HepG2 (cell line): ENCODE measurements at regions not wholly inside any gene's neighbourhood (a gene's known extent, or its start where the extent isn't known, plus 50 kb on each side); places are given as distances from the start of the nearest gene placed in this dataset.

Source experiments
- ATAC-seq: fragments of 200-7000 bp; cut with Tn5 transposase; 3 replicates; pipeline ENCODE4 v1.9.1; 2020; ENCODE audit warnings: mild to moderate bottlenecking, moderate library complexity
- BruUV-seq: library from RNA; stranded (reverse); fragments of 400-500 nt; replicated peaks from 2 replicates; lab custom pipeline; 2021; lab: Mats Ljungman, UMichigan
- CTCF ChIA-PET: fragments of 300-600 bp; formaldehyde crosslinking; extraction: SDS; loops from one replicate; lab custom pipeline; 2021; ENCODE audit warnings: low total read pairs, inconsistent platforms, low intra/inter-chr PET ratio; lab: Yijun Ruan, JAX
- POLR2A ChIA-PET: fragments of 350-600 bp; sonication (Branson Sonifier 250); formaldehyde crosslinking; loops from one replicate; lab custom pipeline; 2020; ENCODE audit warnings: antibody characterized with exemption, inconsistent platforms; lab: Yijun Ruan, JAX
- DNase-seq: peaks from one replicate; pipeline ENCODE4 v3.0.0-alpha.2; 2015; ENCODE audit warnings: low spot score
- FAIRE-seq: peaks from 3 replicates; lab custom pipeline; 2011; peaks lifted over from hg19 to GRCh38; lab: Jason Lieb, UNC
- H2AFZ ChIP-seq: one replicate; pipeline ENCODE4 v1.6.1; 2011; ENCODE audit warnings: low read length, inconsistent platforms
- H3K27ac ChIP-seq: fragments of 300-600 bp; 3 replicates; pipeline ENCODE4 v1.8.0; 2011; ENCODE audit warnings: mixed run types, mild to moderate bottlenecking, mixed read lengths, low read length, inconsistent platforms; ENCODE audit not compliant: insufficient read depth; ENCODE audit errors: extremely low read length
- H3K27me3 ChIP-seq, 2 experiments: fragments of 200-600 bp in 1 of 2; 2 replicates in 1 of 2; 3 replicates in 1 of 2; pipeline versions ENCODE4 v1.6.0 to v1.8.0; 2011; ENCODE audit warnings: low read length in 2 of 2, mild to moderate bottlenecking in 2 of 2, moderate library complexity in 2 of 2, inconsistent platforms in 1 of 2; ENCODE audit not compliant: insufficient read depth in 2 of 2, control insufficient read depth in 1 of 2
- H3K36me3 ChIP-seq, 2 experiments: fragments of 200-600 bp in 1 of 2; replicated peaks in 1 of 2; 2 replicates in 1 of 2; 3 replicates in 1 of 2; pipeline versions ENCODE4 v1.5.1 to v1.8.0; 2011; ENCODE audit warnings: low read length in 2 of 2, inconsistent platforms in 1 of 2; ENCODE audit not compliant: insufficient read depth in 2 of 2, control insufficient read depth in 1 of 2
- H3K4me1 ChIP-seq: 2 replicates; pipeline ENCODE4 v1.5.1; 2012; ENCODE audit warnings: low read length, inconsistent platforms; ENCODE audit not compliant: insufficient read depth
- H3K4me2 ChIP-seq: 2 replicates; pipeline ENCODE4 v1.6.0; 2011; ENCODE audit warnings: low read depth, low read length, inconsistent platforms
- H3K4me3 ChIP-seq, 3 experiments: fragments of 200-600 bp in 1 of 3; sonication (generic), shearing (Covaris generic) in 1 of 3; replicated peaks in 1 of 3; 2 replicates each; pipeline ENCODE4 v1.5.1; 2011 to 2016; ENCODE audit warnings: low read length in 3 of 3, inconsistent platforms in 2 of 3, low read depth in 2 of 3, mild to moderate bottlenecking in 2 of 3, control low read depth in 1 of 3, mixed read lengths in 1 of 3; ENCODE audit not compliant: insufficient read depth in 1 of 3
- H3K79me2 ChIP-seq: one replicate; pipeline ENCODE4 v1.6.1; 2011; ENCODE audit warnings: low read length, inconsistent platforms; ENCODE audit not compliant: insufficient read depth
- H3K9ac ChIP-seq: 2 replicates; pipeline ENCODE4 v1.6.0; 2011; ENCODE audit warnings: mild to moderate bottlenecking, low read depth, low read length, inconsistent platforms; ENCODE audit not compliant: insufficient read depth
- H3K9me3 ChIP-seq: 2 replicates; pipeline ENCODE4 v1.5.1; 2012; ENCODE audit warnings: mild to moderate bottlenecking, low read length
- H4K20me1 ChIP-seq: 2 replicates; pipeline ENCODE4 v1.6.0; 2011; ENCODE audit warnings: inconsistent platforms, mild to moderate bottlenecking, low read length, moderate library complexity; ENCODE audit not compliant: insufficient read depth
- AKAP8 ChIP-seq: sonication (generic); formaldehyde crosslinking; IDR thresholded peaks from 2 replicates; pipeline ENCODE4 v1.5.1; 2020; ENCODE audit warnings: mild to moderate bottlenecking, missing genetic modification reagents
- ATF4 ChIP-seq, 2 experiments: fragments of 450-650 bp in 1 of 2; sonication (generic) in 1 of 2; formaldehyde crosslinking; IDR thresholded peaks; 2 replicates each; pipeline versions ENCODE4 v1.5.0 to v1.8.0; 2020 to 2022; ENCODE audit warnings: mild to moderate bottlenecking in 1 of 2, missing genetic modification reagents in 1 of 2
- BRD4 ChIP-seq: sonication (generic); formaldehyde crosslinking; IDR thresholded peaks from 2 replicates; pipeline ENCODE4 v1.4.0; 2020; ENCODE audit warnings: missing genetic modification reagents
- DRAP1 ChIP-seq: IDR thresholded peaks from 2 replicates; pipeline ENCODE4 v1.6.1; 2016; ENCODE audit warnings: missing genetic modification reagents, missing compliant biosample characterization
- HES4 ChIP-seq: sonication (generic); formaldehyde crosslinking; IDR thresholded peaks from 2 replicates; pipeline ENCODE4 v1.9.0; 2021; ENCODE audit warnings: mild to moderate bottlenecking, missing genetic modification reagents, borderline replicate concordance
- NR2F2 ChIP-seq: IDR thresholded peaks from 2 replicates; pipeline ENCODE4 v1.6.1; 2012; ENCODE audit warnings: low read depth, inconsistent platforms, borderline replicate concordance
- RARA ChIP-seq: IDR thresholded peaks from 2 replicates; pipeline ENCODE4 v1.6.1; 2016; ENCODE audit warnings: missing genetic modification reagents, missing compliant biosample characterization
- SMAD9 ChIP-seq: sonication (generic); formaldehyde crosslinking; IDR thresholded peaks from 2 replicates; pipeline ENCODE4 v1.5.1; 2020; ENCODE audit warnings: mild to moderate bottlenecking, missing genetic modification reagents
- ZMYM4 ChIP-seq: sonication (generic); formaldehyde crosslinking; IDR thresholded peaks from 2 replicates; pipeline ENCODE4 v1.8.1; 2023; ENCODE audit warnings: mild to moderate bottlenecking, missing genetic modification reagents
- ZNF878 ChIP-seq: sonication (generic); formaldehyde crosslinking; IDR thresholded peaks from 2 replicates; pipeline ENCODE4 v1.8.1; 2023; ENCODE audit warnings: mild to moderate bottlenecking, missing genetic modification reagents, moderate library complexity
- ZSCAN30 ChIP-seq: sonication (generic); formaldehyde crosslinking; IDR thresholded peaks from 2 replicates; pipeline ENCODE4 v1.5.0; 2020; ENCODE audit warnings: mild to moderate bottlenecking, missing genetic modification reagents
- WGBS: methylation state at CpG from one replicate; pipeline ENCODE4 v1.1.6; 2017; ENCODE audit warnings: low lambda C conversion rate; 5-methylcytosine and 5-hydroxymethylcytosine counted together
- in situ Hi-C: cut with HindIII; loops from 2 replicates; pipeline ENCODE4 v1.10.0; 2017; ENCODE audit warnings: low pct_unique_long_range_greater_than_20kb; ENCODE audit not compliant: extremely low pct_ligation_motif_present
- intact Hi-C: fragments of 100-400 bp; cut with micrococcal nuclease; formaldehyde crosslinking; loops from one replicate; pipeline ENCODE4 v1.10.0; 2022; ENCODE audit not compliant: unreplicated experiment

- no peak overlapping the region for H3K4me2 ChIP-seq
- ChIA-PET POLR2A (no interaction called here), CTCF (no interaction called here)
- H2AFZ ChIP-seq = no peak overlapping the region
- no peaks in the 10 kb centered on the region for H4K20me1 ChIP-seq
- no peaks in the 10 kb centered on the region for H3K36me3 ChIP-seq
- DNase-seq (no peak), FAIRE-seq (no peak), ATAC-seq (peak; percentile 21; the same call in 2 of the 3 replicates)
- H3K79me2 ChIP-seq = no peaks in the 10 kb centered on the region
- in situ Hi-C loops (no loop called here), intact Hi-C loops (no loop called here)
- no TSS peak for BruUV-seq
- TF ChIP-seq RARA (CRISPR knock-in tag) (no peak), BRD4 (CRISPR knock-in tag) (no peak), DRAP1 (CRISPR knock-in tag) (no peak), NR2F2 (no peak), HES4 (CRISPR knock-in tag) (no peak), ZSCAN30 (CRISPR knock-in tag) (no peak), AKAP8 (CRISPR knock-in tag) (no peak), ATF4 (CRISPR knock-in tag; IDR thresholded peaks at IDR 0.05) (no peak), SMAD9 (CRISPR knock-in tag) (no peak), ZMYM4 (no peak), ZNF878 (no peak)
- H3K27me3 ChIP-seq = peaks cover 2 to 41% of the 10 kb centered on the region in 2 experiments; a peak in 3 of 5 replicates
- no peak overlapping the region for H3K4me3 ChIP-seq
- H3K9ac ChIP-seq = no peak overlapping the region
- no peaks in the 10 kb centered on the region for H3K9me3 ChIP-seq
- no peaks in the 10 kb centered on the region for H3K4me1 ChIP-seq
- no peak overlapping the region for H3K27ac ChIP-seq
- WGBS = 5% methylated on average over 17 of the region's 17 CpGs
These were observed 78.4 kb upstream of the PMEPA1 start for GRCh38 chr20:57787990-57788781.
